NT2/D1 (cell line): ENCODE measurements at regions not wholly inside any gene's neighbourhood (a gene's known extent, or its start where the extent isn't known, plus 50 kb on each side); places are given as distances from the start of the nearest gene placed in this dataset.

ENCODE experiments used
- YY1 ChIP-seq: IDR thresholded peaks from 2 replicates; pipeline ENCODE4 v1.6.1; 2011; ENCODE audit not compliant: insufficient read length, insufficient read depth
- ZNF274 ChIP-seq: IDR thresholded peaks from 2 replicates; pipeline ENCODE4 v1.6.1; 2011; ENCODE audit warnings: mild to moderate bottlenecking, low read depth, low read length

GRCh38 chr16:59179446-59180082, 445.4 kb upstream of the GOT2 start:
- TF ChIP-seq YY1 (no peak), ZNF274 (no peak)
